Adrenal gland (tissue), 5 donors: ENCODE measurements at regions not wholly inside any gene's neighbourhood (a gene's known extent, or its start where the extent isn't known, plus 50 kb on each side); places are given as distances from the start of the nearest gene placed in this dataset.

Experiments used
- POLR2A ChIP-seq, 2 donors: fragments of 450-650 bp; IDR thresholded peaks; one replicate each; pipeline ENCODE4 v1.6.1; 2017; ENCODE audit warnings: antibody characterized with exemption in 2 of 2, mild to moderate bottlenecking in 2 of 2, moderate library complexity in 1 of 2
- TF ChIP-seq, protein P1 (sequence below), 6 experiments: fragments of 450-650 bp in 4 of 6; fragments of 200-600 bp in 2 of 6; sonication (generic) in 1 of 6; IDR thresholded peaks; 1 replicate in 5 of 6; 2 replicates in 1 of 6; pipeline versions ENCODE4 v1.5.1 to v1.8.0; 2016 to 2021; ENCODE audit warnings: antibody characterized with exemption in 6 of 6, mild to moderate bottlenecking in 2 of 6, moderate library complexity in 1 of 6
- donor health status: DM: no; HTN: no; CAD: no.

DNA sequence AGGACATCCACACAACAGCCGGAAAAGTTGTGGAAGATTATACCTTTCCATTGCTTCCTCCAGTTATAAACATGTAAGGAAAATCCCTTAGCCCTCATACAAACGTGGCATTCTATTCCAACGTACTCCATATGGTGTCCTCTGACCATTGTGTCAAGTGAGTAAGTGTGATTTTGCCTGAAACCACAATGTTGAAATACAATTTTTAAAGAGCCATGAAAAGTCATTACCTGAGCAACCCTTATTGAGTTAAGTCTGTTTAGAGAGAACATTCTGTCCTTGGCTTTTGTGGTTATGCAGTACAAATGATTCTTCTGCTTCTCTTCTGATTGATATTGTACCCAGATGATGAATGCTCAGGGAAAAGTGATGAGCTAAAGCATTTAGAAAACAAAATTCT, 530.1 kb downstream of the HAO1 start:
- TF ChIP-seq, protein P1, sequence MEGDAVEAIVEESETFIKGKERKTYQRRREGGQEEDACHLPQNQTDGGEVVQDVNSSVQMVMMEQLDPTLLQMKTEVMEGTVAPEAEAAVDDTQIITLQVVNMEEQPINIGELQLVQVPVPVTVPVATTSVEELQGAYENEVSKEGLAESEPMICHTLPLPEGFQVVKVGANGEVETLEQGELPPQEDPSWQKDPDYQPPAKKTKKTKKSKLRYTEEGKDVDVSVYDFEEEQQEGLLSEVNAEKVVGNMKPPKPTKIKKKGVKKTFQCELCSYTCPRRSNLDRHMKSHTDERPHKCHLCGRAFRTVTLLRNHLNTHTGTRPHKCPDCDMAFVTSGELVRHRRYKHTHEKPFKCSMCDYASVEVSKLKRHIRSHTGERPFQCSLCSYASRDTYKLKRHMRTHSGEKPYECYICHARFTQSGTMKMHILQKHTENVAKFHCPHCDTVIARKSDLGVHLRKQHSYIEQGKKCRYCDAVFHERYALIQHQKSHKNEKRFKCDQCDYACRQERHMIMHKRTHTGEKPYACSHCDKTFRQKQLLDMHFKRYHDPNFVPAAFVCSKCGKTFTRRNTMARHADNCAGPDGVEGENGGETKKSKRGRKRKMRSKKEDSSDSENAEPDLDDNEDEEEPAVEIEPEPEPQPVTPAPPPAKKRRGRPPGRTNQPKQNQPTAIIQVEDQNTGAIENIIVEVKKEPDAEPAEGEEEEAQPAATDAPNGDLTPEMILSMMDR (IDR thresholded peaks at IDR 0.05) = no peak
- TF ChIP-seq POLR2A (IDR thresholded peaks at IDR 0.05) = no peak
